Neuron (in vitro differentiated cells): ENCODE measurements at regions not wholly inside any gene's neighbourhood (a gene's known extent, or its start where the extent isn't known, plus 50 kb on each side); places are given as distances from the start of the nearest gene placed in this dataset.
"Not testable (repeated sequence)": the region's sequence is repeated elsewhere in the genome, so short reads cannot be mapped to it uniquely, and the experiment has no call there.

Experiments
- H2AFZ ChIP-seq: one replicate; pipeline ENCODE4 v1.6.1; 2013; ENCODE audit warnings: low read depth, mild to moderate bottlenecking, inconsistent platforms, low read length, moderate library complexity
- H3K27me3 ChIP-seq: one replicate; pipeline ENCODE4 v1.6.1; 2013; ENCODE audit warnings: low read length; ENCODE audit not compliant: insufficient read depth
- H3K36me3 ChIP-seq: one replicate; pipeline ENCODE4 v1.6.1; 2013; ENCODE audit warnings: low read length; ENCODE audit not compliant: insufficient read depth
- H3K4me1 ChIP-seq: one replicate; pipeline ENCODE4 v1.6.1; 2013; ENCODE audit warnings: low read length; ENCODE audit not compliant: insufficient read depth
- H3K4me3 ChIP-seq: 2 replicates; pipeline ENCODE4 v1.5.1; 2013; ENCODE audit warnings: mild to moderate bottlenecking, low read length, moderate library complexity
- H3K9me3 ChIP-seq: one replicate; pipeline ENCODE4 v1.6.1; 2013; ENCODE audit warnings: low read length

DNA sequence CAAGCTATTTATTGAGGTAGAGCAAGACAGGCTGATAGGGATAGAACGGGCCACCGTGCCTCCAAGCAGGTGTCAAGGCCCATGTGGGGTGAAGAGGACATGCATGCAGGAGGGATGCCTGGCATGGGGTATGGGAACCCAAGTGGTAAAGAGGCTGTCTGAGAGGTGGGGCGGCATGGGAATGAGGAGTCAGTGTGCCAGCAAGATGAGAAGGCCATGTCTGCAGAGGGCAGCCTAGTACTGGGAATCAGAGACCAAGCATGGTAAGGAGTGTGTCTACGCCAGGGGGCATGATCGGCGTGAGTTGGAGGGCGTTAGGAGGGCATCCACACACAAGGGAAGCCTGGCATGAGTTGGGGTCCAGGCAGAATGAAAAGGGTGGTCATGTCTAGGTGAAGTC, 303.7 kb upstream of the PLD5 start:
- Histone ChIP-seq H3K4me3 (no peak overlapping the region), H3K9me3 (no peaks in the 10 kb centered on the region), H3K36me3 (no peaks in the 10 kb centered on the region), H3K27me3 (no peaks in the 10 kb centered on the region), H3K4me1 (peaks cover 23% of the 10 kb centered on the region), H2AFZ (no peak overlapping the region)

DNA sequence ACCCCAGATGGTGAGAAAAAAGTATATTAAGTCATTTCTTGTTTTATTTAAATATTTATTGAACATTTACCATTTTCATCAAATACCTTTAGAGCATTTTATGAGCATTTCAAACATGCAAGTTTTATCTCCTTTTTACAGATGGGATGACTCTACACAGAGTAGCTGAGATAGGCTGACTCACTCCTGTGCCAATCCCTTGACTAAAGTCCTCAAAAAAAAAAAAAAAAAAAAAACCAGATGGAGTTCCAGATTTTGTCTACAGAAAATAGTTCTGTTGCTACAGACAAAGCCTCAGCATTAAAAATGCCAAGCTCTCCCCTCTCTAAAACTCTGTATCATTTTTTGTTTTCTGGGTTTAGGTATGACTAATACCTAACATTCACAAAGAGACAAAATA, 303.0 kb upstream of the PLD5 start:
- Histone ChIP-seq H3K27me3 (no peaks in the 10 kb centered on the region), H3K9me3 (no peaks in the 10 kb centered on the region), H3K36me3 (no peaks in the 10 kb centered on the region), H3K4me3 (no peak overlapping the region), H2AFZ (no peak overlapping the region), H3K4me1 (peaks cover 23% of the 10 kb centered on the region)

- Histone ChIP-seq H3K36me3 (no peaks in the 10 kb centered on the region), H3K4me3 (no peak overlapping the region), H3K9me3 (no peaks in the 10 kb centered on the region), H3K4me1 (peaks cover 23% of the 10 kb centered on the region), H3K27me3 (no peaks in the 10 kb centered on the region), H2AFZ (no peak overlapping the region)
These were observed 302.3 kb upstream of the PLD5 start for GRCh38 chr1:242826701-242827336.

GRCh38 chr1:242824435-242824834, 299.9 kb upstream of the PLD5 start:
- Histone ChIP-seq H3K4me1 (peaks cover 21% of the 10 kb centered on the region), H3K27me3 (no peaks in the 10 kb centered on the region), H3K9me3 (no peaks in the 10 kb centered on the region), H3K36me3 (no peaks in the 10 kb centered on the region), H2AFZ (no peak overlapping the region), H3K4me3 (no peak overlapping the region)

DNA sequence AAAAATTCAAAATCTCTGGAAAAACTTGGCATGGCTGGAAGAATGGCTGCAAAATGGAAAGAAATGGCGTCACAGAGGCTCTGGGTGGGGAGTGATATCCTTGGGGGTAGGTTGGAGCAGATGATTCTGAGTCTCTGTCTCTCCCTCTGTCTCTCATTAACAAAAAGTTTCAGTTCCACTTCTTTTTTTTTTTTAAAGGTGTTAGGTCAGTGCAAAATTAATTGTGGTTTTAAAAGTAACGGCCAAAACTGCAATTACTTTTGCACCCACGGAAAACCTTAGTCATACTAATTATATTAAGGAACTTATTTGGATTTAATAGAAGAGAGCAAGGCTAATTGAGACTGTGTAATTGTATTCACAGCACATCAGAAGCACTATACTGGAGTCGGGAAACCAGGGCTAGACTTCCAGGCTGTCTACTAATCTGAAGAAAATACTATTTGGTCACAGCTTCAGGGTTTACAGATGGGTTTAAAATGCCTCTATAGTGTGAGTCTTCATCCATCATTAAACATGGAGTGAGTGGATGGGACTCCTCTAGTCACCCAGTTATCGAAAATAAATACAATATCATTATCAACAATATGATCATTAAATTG, 289.1 kb upstream of the PLD5 start:
- Histone ChIP-seq H3K36me3 (no peaks in the 10 kb centered on the region), H2AFZ (no peak overlapping the region), H3K9me3 (no peaks in the 10 kb centered on the region), H3K4me3 (no peak overlapping the region), H3K4me1 (no peaks in the 10 kb centered on the region), H3K27me3 (no peaks in the 10 kb centered on the region)

DNA sequence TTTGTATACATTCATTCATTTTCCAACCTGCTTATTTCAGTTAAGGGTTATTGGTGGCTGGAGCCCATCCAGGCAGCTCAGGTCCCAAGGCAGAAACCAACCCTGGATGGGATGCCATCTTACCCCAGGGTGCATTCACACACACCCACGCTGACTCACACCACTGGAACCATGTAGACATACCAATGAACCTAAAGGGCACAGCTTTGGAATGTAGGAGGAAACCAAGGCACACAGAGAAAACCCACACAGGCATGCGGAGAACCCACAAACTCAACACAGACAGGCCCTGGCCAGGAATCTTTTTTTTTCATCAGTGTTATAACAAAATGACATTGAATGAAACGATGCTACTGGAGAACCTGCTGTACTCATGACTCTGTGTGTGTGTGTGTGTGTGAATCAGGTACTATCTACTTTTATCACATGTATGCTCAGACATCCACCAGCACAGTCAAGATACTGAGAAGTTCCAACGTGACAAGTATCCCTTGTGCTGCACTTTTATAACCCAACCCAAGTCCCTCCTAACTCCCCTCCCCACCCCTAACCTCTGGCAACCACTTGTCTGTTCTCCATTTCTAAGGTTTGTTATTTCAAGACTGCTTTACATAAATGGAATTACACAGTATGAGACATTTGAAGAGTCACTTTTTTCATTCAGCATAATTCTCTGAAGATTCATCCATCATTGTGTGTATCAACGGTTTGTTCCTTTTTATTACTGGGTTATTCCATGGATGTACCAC, 286.8 kb upstream of the PLD5 start:
- H3K36me3 ChIP-seq, result no peaks in the 10 kb centered on the region
- H3K9me3 ChIP-seq, result no peaks in the 10 kb centered on the region
- H3K4me1 ChIP-seq, result no peaks in the 10 kb centered on the region
- H3K27me3 ChIP-seq, result no peaks in the 10 kb centered on the region
- H3K4me3 ChIP-seq, result no peak overlapping the region
- H2AFZ ChIP-seq, result no peak overlapping the region

GRCh38 chr1:242806324-242806723, 281.8 kb upstream of the PLD5 start:
- H3K36me3 ChIP-seq, result no peaks in the 10 kb centered on the region
- no peak overlapping the region for H2AFZ ChIP-seq
- no peaks in the 10 kb centered on the region for H3K4me1 ChIP-seq
- no peaks in the 10 kb centered on the region for H3K27me3 ChIP-seq
- no peaks in the 10 kb centered on the region for H3K9me3 ChIP-seq
- H3K4me3 ChIP-seq, result no peak overlapping the region

GRCh38 chr1:242805360-242805759, 280.9 kb upstream of the PLD5 start:
- H3K4me1 ChIP-seq, H3K4me3 ChIP-seq, H3K36me3 ChIP-seq, H3K9me3 ChIP-seq, H2AFZ ChIP-seq, H3K27me3 ChIP-seq: not testable (repeated sequence)

- Histone ChIP-seq H3K4me1 (no peaks in the 10 kb centered on the region), H2AFZ (no peak overlapping the region), H3K4me3 (no peak overlapping the region), H3K27me3 (no peaks in the 10 kb centered on the region), H3K36me3 (no peaks in the 10 kb centered on the region), H3K9me3 (no peaks in the 10 kb centered on the region)
These were observed 278.5 kb upstream of the PLD5 start for GRCh38 chr1:242802973-242803372.

- Histone ChIP-seq H3K36me3 (no peaks in the 10 kb centered on the region), H3K4me3 (no peak overlapping the region), H2AFZ (no peak overlapping the region), H3K9me3 (no peaks in the 10 kb centered on the region), H3K4me1 (no peaks in the 10 kb centered on the region), H3K27me3 (no peaks in the 10 kb centered on the region)
These were observed 276.0 kb upstream of the PLD5 start for GRCh38 chr1:242800521-242800920.

- no peaks in the 10 kb centered on the region for H3K9me3 ChIP-seq
- H3K4me3 ChIP-seq, result no peak overlapping the region
- no peaks in the 10 kb centered on the region for H3K36me3 ChIP-seq
- H2AFZ ChIP-seq, result no peak overlapping the region
- H3K27me3 ChIP-seq, result no peaks in the 10 kb centered on the region
- H3K4me1 ChIP-seq, result no peaks in the 10 kb centered on the region
These were observed 273.4 kb upstream of the PLD5 start for GRCh38 chr1:242797856-242798255.

GRCh38 chr1:242788771-242789170, 264.3 kb upstream of the PLD5 start:
- no peak overlapping the region for H3K4me3 ChIP-seq
- no peaks in the 10 kb centered on the region for H3K36me3 ChIP-seq
- H3K4me1 ChIP-seq, result peaks cover 17% of the 10 kb centered on the region
- no peaks in the 10 kb centered on the region for H3K27me3 ChIP-seq
- H3K9me3 ChIP-seq, result no peaks in the 10 kb centered on the region
- no peak overlapping the region for H2AFZ ChIP-seq

- Histone ChIP-seq H2AFZ (no peak overlapping the region), H3K4me1 (peaks cover 18% of the 10 kb centered on the region), H3K9me3 (no peaks in the 10 kb centered on the region), H3K4me3 (no peak overlapping the region), H3K36me3 (no peaks in the 10 kb centered on the region), H3K27me3 (no peaks in the 10 kb centered on the region)
These were observed 263.5 kb upstream of the PLD5 start for GRCh38 chr1:242787968-242788367.
